ENCODE measurements at regions not wholly inside any gene's neighbourhood (a gene's known extent, or its start where the extent isn't known, plus 50 kb on each side); places are given as distances from the start of the nearest gene placed in this dataset.

GRCh38 chr5:20692913-20693312 is 704.9 kb upstream of the CDH18 start:
- no peak for TF ChIP-seq POLR2A (IDR thresholded peaks at IDR 0.05; ENCODE audit: low read length)
- TF ChIP-seq GATA1 (IDR thresholded peaks at IDR 0.05; ENCODE audit: low read depth, low read length) = no peak
